HG03025 (cell line): ENCODE measurements at regions not wholly inside any gene's neighbourhood (a gene's known extent, or its start where the extent isn't known, plus 50 kb on each side); places are given as distances from the start of the nearest gene placed in this dataset.
"Not testable (repeated sequence)": the region's sequence is repeated elsewhere in the genome, so short reads cannot be mapped to it uniquely, and the experiment has no call there.

Experiments
- ATAC-seq: cut with Tn5 transposase; IDR thresholded peaks from one replicate; pipeline ENCODE4 v1.9.1; 2021; ENCODE audit warnings: mild to moderate bottlenecking, moderate library complexity; ENCODE audit not compliant: unreplicated experiment, low FRiP score

GRCh38 chr9:708182-708550 lies 133.3 kb upstream of the DMRT1 start:
- no peak for ATAC-seq

DNA sequence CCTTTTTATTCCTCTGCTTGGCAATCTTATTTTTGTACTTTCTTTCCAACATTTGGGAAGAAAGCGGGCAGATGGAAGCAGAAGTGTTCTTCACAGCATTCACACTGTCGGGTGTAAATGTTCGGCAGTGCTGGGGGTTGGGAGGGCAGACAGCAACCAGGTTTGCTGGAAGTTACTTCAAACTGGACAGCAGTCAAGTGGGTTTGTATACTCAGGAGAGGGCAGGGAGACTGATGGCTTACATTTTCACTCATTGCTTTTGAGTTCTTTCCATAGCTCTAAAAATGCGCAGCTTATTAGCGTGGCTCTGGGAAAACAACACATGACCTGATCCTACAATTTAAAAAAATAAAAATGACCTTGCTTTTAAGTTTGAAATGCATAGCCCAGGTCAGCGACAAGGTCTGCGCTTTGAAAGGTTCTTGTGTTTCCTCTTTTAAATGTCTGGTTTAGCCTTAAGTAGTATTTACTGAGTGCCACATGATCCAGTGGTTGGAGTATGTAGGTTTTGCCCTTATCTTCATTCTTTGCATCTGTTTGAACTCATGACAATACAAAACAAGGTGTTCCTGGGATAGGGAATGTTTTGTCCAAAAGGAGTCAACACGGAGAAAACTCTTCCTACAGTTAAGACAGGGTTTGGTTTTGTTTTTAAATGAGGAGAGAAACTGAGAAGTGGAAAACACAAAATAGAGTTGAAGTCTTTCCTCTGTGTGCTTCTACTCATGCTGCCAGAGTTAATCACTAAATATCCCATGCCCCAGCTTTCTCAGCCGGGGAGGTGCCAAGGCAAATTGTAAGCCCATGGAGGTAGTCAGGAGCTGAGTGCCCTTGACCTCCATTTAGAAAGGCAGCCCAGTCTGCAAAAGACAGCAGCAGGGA lies 132.7 kb upstream of the DMRT1 start:
- ATAC-seq, result no peak

DNA sequence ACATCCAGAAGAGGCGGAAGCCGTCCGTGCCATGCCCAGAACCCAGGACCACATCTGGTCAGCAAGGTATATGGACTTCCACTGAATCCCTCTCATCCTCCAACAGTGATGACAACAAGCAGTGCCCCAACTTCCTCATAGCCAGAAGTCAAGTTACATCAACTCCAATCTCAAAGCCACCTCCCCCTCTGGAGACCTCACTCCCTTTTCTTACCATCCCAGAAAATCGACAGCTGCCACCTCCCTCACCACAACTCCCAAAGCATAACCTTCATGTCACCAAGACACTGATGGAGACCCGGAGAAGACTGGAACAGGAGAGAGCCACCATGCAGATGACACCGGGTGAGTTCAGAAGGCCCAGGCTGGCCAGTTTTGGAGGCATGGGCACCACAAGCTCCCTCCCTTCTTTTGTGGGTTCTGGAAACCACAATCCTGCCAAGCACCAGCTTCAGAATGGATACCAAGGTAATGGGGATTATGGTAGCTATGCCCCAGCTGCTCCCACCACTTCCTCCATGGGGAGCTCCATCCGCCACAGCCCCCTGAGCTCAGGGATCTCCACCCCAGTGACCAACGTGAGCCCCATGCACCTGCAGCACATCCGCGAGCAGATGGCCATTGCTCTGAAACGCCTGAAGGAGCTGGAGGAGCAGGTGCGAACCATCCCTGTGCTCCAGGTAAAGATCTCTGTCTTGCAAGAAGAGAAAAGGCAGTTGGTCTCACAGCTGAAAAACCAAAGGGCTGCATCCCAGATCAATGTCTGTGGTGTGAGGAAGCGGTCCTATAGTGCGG lies 130.3 kb upstream of the DMRT1 start:
- ATAC-seq, result no peak

DNA sequence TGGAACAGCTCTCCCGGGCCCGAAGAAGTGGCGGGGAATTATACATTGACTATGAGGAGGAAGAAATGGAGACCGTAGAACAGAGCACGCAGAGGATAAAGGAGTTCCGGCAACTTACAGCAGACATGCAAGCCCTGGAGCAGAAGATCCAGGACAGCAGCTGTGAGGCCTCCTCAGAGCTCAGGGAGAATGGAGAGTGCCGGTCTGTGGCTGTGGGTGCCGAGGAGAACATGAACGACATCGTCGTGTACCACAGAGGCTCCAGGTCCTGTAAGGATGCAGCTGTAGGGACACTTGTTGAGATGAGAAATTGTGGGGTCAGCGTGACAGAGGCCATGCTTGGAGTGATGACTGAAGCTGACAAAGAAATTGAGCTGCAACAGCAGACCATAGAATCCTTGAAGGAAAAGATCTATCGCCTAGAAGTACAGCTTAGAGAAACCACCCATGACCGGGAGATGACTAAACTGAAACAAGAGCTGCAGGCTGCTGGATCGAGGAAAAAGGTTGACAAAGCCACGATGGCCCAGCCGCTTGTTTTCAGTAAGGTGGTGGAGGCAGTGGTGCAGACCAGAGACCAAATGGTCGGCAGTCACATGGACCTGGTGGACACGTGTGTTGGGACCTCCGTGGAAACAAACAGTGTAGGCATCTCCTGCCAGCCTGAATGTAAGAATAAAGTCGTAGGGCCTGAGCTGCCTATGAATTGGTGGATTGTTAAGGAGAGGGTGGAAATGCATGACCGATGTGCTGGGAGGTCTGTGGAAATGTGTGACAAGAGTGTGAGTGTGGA lies 129.5 kb upstream of the DMRT1 start:
- ATAC-seq, result no peak

- no peak for ATAC-seq
Observed at GRCh38 chr9:712643-713042, 128.9 kb upstream of the DMRT1 start.

DNA sequence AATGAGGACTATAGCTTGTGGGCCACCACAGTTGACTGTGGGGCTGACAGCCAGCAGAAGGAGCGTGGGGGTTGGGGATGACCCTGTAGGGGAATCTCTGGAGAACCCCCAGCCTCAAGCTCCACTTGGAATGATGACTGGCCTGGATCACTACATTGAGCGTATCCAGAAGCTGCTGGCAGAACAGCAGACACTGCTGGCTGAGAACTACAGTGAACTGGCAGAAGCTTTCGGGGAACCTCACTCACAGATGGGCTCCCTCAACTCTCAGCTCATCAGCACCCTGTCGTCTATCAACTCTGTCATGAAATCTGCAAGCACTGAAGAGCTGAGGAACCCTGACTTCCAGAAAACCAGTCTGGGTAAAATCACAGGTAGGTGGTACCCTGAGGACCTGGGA lies 128.4 kb upstream of the DMRT1 start:
- no peak for ATAC-seq

GRCh38 chr9:714675-715074 lies 126.8 kb upstream of the DMRT1 start:
- ATAC-seq, result no peak

DNA sequence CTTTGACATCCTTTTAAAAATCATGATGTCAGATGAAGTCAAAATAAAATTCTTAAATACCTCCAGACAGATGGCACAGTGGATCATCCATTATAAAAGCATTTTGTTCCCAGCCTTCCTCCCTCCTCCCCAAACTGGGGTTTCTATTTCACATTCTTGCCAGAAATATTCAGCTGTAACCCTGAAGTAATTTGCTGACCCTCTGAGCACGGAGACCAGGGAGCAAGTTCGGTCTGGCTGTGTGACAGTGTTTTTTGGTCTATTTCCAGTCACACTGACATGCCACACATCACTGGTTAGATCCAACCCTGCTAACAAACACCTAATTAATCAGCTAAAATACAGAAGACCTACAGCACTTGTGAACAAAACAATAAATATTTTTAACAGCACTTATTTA lies 126.2 kb upstream of the DMRT1 start:
- ATAC-seq, result no peak

DNA sequence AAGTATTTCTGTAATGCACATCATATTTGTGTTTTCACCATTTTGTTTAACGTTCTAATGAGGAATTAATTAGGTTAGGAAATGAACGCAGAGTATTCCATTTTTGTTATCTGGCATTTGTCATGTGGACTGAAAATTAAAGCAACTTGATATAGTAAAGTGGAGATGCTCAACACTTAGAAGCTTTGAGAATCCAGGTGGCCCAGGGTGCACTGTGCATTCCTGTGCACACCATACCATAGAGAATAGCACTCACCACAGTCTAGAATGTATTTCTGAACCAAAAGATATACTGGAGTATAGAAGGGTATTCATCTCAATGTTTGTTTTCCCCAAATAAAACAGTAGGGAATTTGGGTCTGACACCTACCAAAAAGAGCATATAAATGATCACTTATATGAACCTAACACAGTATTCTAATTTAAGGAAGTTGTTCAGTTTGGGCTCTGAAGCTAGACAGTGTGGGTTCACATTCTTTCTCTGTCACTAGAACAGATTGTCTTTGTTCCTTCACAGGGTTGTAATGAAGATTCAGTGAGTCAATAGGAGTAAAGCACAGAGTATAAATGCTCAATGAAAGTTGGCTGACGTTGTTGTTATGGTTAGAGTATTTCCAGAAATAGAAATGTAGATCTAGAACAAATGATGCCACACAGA lies 125.6 kb upstream of the DMRT1 start:
- no peak for ATAC-seq

DNA sequence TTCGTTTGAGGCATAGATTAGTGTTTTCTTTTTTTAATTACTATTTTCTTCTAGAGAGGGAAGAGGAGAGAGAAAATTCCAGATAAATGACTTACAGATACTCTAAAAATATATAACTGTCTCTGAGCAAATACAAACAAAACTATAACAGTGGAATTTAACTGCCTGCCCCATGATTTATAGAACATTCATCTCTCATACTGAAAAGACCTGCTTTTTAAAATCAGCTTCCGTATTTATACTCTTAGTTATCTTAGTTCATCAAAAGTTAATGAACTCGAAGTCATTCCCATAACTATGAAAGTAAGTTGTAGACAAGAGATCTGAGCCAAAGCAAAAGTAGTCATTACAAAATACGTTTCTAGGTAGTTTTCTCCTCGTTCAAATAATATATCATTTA lies 123.8 kb upstream of the DMRT1 start:
- no peak for ATAC-seq

DNA sequence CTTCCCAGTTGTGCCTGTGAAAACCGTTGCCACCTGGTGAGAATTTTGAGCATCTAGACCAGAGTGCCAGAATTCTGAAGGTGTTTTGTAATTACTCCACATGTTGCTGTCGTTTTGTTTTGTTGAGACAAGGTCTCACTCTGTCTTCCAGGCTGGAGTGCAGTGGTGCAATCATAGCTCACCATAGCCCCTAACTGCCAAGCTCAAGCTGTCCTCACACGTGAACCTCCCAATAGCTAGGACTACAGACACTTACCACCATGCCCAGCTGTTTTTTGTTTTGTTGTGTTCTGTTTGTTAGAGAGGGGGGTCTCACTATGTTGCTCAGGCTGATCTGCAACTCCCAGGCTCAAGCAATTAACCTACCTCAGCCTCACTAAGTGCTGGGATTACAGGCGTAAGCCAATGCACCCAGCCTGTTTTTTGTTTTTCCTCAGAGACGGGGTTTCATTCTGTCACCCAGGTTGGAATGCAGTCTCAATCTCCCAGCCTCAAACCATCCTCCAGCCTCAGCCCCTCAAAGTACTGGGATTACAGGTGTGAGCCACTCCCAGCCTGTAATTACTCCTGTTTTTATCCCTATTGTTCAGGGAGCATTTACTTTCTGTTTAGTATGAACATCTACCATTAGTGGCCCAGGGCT lies 121.1 kb upstream of the DMRT1 start:
- no peak for ATAC-seq

DNA sequence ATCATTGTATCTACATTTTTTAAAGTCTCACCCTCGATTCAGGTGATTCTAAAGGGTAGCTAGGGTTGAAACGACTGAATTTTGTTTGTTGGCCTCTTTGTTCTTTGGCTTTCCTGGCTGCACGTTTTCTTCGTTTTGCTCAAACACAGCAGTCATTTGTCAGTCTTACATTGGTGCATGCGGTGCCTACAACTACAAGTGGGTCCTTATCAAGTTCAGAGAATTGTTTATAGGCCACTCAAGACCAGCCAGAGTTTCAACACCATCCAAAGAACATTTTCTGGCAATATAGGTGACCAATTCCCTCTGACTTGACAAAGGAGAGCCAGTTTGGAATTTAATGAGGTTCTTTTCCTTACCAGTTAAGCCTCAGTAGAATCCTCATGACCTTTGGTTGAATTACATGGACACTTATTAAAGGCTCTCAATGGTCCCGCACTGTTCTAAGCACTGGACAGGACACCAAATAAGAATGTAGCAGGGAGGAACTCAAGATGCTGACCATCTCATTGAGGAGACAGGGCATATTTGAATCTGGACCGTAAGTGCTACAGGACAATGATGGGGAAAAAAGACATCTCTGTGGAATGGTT lies 119.0 kb upstream of the DMRT1 start:
- ATAC-seq, result no peak

GRCh38 chr9:724461-724860 lies 117.0 kb upstream of the DMRT1 start:
- not testable (repeated sequence) for ATAC-seq

DNA sequence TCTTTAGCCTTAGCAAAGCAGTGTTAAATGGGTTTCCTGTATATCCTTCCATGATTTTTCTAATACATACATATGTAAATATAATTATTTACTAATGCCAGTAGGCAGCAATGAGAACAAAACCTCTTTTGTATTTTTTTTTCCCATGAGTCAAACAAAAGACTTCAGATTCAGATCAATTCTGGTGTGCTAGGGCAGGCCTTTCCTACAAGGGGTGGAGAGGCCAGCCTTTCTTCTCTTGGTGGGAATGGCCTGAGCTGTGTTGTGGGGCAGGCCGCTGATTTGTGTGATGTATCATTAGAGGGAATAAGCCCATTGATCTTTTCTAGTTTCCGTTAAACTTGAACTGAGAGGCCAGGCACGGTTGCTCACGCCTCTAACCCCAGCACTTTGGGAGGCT lies 115.5 kb upstream of the DMRT1 start:
- no peak for ATAC-seq

DNA sequence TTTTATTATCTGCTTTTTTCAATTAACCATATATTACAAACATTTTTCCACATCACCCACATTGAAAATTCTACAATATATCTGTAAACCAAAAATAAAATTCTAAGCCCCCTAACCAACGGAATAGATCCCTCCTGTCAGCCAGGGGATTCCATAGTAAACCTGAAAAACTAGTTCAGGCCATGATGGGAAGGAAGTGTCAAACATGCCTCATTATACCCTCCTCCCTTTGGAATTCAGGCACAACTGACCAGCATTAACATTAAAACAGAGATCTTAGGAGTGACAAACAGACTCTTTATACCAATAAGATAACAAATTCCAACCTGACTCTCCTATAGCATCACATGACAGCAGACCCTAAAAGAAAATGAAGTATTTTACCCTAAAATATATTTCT lies 113.7 kb upstream of the DMRT1 start:
- no peak for ATAC-seq

DNA sequence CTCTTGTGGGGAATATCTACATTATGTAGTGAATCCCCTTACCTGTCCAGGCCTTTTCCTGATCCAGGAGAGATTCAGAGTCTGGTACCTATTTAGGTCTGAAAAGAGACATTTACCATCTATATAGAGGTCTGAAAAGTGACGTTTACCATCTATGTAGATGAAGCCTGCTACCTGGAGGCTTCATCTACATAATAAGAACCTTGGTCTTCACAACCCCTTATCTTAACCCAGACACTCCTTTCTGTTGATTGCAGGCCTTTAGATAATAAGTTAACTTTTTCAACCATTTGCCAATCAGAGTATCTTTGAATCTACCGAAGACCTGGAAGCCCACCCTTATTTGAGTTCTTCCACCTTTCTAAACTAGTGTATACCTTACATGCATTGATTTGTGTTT lies 113.0 kb upstream of the DMRT1 start:
- no peak for ATAC-seq

GRCh38 chr9:731474-731873 lies 110.0 kb upstream of the DMRT1 start:
- no peak for ATAC-seq

GRCh38 chr9:734831-735511 lies 106.5 kb upstream of the DMRT1 start:
- ATAC-seq, result no peak
